ENCODE measurements at regions not wholly inside any gene's neighbourhood (a gene's known extent, or its start where the extent isn't known, plus 50 kb on each side); places are given as distances from the start of the nearest gene placed in this dataset.

GRCh38 chr15:57867970-57868798 lies 161.7 kb downstream of the POLR2M start:
- TF ChIP-seq CTCF (conservative IDR thresholded peaks at IDR 0.05; ENCODE audit: low read length) (no peak), EZH2phosphoT487 (IDR thresholded peaks at IDR 0.05; ENCODE audit: borderline replicate concordance) (peak; percentile 76; the same call in 1 of the 2 replicates)

Measured in Loucy (cell line).